HepG2 (cell line): ENCODE measurements at regions not wholly inside any gene's neighbourhood (a gene's known extent, or its start where the extent isn't known, plus 50 kb on each side); places are given as distances from the start of the nearest gene placed in this dataset.

Experiments
- DMAP1 ChIP-seq: IDR thresholded peaks from 2 replicates; pipeline ENCODE4 v1.6.1; 2016
- GABPB1 ChIP-seq: IDR thresholded peaks from 2 replicates; pipeline ENCODE4 v1.6.1; 2016; ENCODE audit warnings: mild to moderate bottlenecking, missing genetic modification reagents, moderate library complexity, missing compliant biosample characterization
- HDAC2 ChIP-seq: sonication (generic); formaldehyde crosslinking; IDR thresholded peaks from 2 replicates; pipeline ENCODE4 v1.4.0; 2020; ENCODE audit warnings: missing genetic modification reagents
- MATR3 ChIP-seq: sonication (generic); formaldehyde crosslinking; IDR thresholded peaks from 2 replicates; pipeline ENCODE4 v1.4.0; 2020; ENCODE audit warnings: missing genetic modification reagents
- NFIB ChIP-seq: sonication (generic); formaldehyde crosslinking; IDR thresholded peaks from 2 replicates; pipeline ENCODE4 v1.9.0; 2021; ENCODE audit warnings: missing genetic modification reagents, mild to moderate bottlenecking, borderline replicate concordance
- NONO ChIP-seq, 2 experiments: fragments of 450-650 bp in 1 of 2; sonication (generic) in 1 of 2; formaldehyde crosslinking in 1 of 2; IDR thresholded peaks in 1 of 2; conservative IDR thresholded peaks in 1 of 2; 2 replicates each; pipeline versions ENCODE4 v1.6.1 to v1.8.0; 2017 to 2022; ENCODE audit warnings: mild to moderate bottlenecking in 1 of 2, missing genetic modification reagents in 1 of 2, moderate library complexity in 1 of 2
- SOX6 ChIP-seq, 2 experiments: fragments of 450-650 bp in 1 of 2; sonication (generic) in 1 of 2; formaldehyde crosslinking in 1 of 2; IDR thresholded peaks; 2 replicates each; pipeline versions ENCODE4 v1.4.0 to v1.6.1; 2017 to 2020; ENCODE audit warnings: antibody characterized with exemption in 1 of 2, mild to moderate bottlenecking in 1 of 2, missing genetic modification reagents in 1 of 2
- TF ChIP-seq, protein P1 (sequence below): sonication (generic); formaldehyde crosslinking; IDR thresholded peaks from 2 replicates; pipeline ENCODE4 v1.4.0; 2020; ENCODE audit warnings: mild to moderate bottlenecking, missing genetic modification reagents
- TF ChIP-seq, protein P2 (sequence below): sonication (generic); formaldehyde crosslinking; IDR thresholded peaks from 2 replicates; pipeline ENCODE4 v1.4.0; 2020; ENCODE audit warnings: missing genetic modification reagents
- TF ChIP-seq, protein P3 (sequence below): sonication (generic); formaldehyde crosslinking; IDR thresholded peaks from 2 replicates; pipeline ENCODE4 v1.5.0; 2020; ENCODE audit warnings: missing genetic modification reagents
- TF ChIP-seq, protein P4 (sequence below): sonication (generic); formaldehyde crosslinking; IDR thresholded peaks from 2 replicates; pipeline ENCODE4 v1.8.0; 2022; ENCODE audit warnings: mild to moderate bottlenecking, missing genetic modification reagents

DNA sequence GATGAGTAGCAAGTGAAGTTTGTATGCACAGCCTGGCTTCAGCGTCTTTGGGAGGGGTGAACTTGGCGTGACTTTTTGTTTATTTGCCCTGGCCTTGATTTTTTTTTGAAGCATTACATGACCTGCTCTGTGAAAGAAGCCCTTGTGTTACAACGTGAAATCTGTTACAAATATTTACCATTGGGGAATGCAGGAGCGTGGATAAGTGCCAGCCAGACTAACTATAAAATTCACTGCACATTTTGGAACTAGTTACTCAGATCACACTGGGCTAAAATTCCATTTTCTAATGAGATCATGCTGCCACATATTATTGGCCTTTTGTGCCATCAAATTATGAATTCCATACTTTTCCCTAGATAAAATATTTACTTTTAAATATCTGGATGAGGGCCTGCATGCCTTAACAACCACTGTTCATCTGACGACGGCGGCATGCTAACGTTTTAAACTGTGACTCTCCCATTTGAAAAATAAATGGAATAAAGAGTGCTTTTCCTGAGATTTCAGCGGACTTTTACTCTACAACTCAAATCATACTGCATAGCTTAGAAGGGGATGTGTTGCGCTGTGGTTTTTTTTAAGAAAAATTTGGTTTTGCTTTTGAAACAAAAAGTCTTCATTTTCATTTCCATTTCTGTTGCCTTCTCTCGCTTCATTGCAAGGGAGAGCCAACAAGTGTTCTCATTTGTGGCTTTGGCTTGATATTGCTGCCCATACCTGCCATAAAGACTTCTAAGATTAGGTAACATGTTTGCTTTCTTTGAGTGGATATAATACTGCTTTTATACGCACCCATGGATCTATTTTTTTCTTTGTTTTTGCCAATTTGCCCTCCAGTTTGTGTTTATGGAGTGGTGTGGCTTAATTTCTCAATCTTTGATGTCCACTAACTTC lies 352.2 kb downstream of the TFEC start (continued):
- TF ChIP-seq NONO (IDR thresholded peaks at IDR 0.05), result no peak
- no peak for TF ChIP-seq NONO (CRISPR knock-in tag; conservative IDR thresholded peaks at IDR 0.05)
- TF ChIP-seq, protein P1, sequence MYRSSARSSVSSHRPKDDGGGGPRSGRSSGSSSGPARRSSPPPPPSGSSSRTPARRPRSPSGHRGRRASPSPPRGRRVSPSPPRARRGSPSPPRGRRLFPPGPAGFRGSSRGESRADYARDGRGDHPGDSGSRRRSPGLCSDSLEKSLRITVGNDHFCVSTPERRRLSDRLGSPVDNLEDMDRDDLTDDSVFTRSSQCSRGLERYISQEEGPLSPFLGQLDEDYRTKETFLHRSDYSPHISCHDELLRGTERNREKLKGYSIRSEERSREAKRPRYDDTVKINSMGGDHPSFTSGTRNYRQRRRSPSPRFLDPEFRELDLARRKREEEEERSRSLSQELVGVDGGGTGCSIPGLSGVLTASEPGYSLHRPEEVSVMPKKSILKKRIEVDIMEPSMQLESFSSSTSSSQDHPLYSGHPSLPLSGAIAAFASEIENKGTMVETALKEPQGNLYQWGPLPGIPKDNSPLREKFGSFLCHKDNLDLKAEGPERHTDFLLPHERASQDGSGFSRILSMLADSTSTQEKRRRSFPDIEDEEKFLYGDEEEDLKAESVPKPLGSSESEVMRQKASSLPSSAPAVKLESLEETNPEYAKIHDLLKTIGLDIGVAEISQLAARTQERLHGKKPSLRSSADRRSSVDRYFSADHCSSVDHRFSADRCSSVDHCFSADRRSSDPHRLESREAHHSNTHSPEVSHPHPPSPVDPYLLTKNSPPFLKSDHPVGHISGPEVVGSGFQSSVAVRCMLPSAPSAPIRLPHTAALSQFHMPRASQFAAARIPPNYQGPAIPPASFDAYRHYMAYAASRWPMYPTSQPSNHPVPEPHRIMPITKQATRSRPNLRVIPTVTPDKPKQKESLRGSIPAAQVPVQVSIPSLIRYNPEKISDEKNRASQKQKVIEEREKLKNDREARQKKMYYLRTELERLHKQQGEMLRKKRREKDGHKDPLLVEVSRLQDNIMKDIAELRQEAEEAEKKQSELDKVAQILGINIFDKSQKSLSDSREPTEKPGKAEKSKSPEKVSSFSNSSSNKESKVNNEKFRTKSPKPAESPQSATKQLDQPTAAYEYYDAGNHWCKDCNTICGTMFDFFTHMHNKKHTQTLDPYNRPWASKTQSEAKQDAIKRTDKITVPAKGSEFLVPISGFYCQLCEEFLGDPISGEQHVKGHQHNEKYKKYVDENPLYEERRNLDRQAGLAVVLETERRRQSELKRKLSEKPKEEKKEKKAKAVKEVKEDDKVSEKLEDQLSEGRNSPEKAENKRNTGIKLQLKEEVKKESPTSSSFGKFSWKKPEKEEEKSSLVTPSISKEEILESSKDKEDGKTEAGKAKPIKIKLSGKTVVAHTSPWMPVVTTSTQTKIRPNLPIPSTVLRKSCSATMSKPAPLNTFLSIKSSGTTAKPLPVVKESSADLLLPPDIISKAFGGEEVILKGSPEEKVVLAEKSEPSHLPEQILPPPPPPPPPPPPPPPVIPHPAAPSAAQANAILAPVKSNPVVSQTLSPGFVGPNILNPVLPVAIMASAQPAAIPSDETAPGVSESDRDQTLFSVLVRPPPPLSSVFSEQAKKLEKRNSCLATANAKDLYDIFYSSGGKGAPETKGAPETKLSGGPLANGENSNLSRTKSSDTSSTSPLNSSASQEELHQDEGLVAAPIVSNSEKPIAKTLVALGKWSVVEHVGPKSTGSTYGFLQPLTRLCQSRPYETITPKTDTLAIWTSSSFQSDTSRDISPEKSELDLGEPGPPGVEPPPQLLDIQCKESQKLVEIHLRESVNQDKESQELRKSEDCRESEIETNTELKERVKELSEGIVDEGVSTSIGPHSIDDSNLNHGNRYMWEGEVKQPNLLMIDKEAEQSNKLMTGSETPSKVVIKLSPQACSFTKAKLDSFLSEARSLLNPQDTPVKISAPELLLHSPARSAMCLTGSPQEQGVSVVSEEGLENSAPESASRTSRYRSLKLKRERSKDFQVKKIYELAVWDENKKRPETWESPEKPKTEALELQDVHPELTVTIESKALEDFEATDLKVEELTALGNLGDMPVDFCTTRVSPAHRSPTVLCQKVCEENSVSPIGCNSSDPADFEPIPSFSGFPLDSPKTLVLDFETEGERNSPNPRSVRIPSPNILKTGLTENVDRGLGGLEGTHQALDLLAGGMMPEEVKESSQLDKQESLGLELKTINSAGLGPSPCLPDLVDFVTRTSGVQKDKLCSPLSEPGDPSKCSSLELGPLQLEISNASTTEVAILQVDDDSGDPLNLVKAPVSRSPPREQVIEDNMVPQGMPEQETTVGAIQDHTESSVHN (CRISPR knock-in tag), result no peak
- TF ChIP-seq HDAC2 (CRISPR knock-in tag), result peak; percentile 77
- TF ChIP-seq NFIB (CRISPR knock-in tag), result no peak
- TF ChIP-seq, protein P2, sequence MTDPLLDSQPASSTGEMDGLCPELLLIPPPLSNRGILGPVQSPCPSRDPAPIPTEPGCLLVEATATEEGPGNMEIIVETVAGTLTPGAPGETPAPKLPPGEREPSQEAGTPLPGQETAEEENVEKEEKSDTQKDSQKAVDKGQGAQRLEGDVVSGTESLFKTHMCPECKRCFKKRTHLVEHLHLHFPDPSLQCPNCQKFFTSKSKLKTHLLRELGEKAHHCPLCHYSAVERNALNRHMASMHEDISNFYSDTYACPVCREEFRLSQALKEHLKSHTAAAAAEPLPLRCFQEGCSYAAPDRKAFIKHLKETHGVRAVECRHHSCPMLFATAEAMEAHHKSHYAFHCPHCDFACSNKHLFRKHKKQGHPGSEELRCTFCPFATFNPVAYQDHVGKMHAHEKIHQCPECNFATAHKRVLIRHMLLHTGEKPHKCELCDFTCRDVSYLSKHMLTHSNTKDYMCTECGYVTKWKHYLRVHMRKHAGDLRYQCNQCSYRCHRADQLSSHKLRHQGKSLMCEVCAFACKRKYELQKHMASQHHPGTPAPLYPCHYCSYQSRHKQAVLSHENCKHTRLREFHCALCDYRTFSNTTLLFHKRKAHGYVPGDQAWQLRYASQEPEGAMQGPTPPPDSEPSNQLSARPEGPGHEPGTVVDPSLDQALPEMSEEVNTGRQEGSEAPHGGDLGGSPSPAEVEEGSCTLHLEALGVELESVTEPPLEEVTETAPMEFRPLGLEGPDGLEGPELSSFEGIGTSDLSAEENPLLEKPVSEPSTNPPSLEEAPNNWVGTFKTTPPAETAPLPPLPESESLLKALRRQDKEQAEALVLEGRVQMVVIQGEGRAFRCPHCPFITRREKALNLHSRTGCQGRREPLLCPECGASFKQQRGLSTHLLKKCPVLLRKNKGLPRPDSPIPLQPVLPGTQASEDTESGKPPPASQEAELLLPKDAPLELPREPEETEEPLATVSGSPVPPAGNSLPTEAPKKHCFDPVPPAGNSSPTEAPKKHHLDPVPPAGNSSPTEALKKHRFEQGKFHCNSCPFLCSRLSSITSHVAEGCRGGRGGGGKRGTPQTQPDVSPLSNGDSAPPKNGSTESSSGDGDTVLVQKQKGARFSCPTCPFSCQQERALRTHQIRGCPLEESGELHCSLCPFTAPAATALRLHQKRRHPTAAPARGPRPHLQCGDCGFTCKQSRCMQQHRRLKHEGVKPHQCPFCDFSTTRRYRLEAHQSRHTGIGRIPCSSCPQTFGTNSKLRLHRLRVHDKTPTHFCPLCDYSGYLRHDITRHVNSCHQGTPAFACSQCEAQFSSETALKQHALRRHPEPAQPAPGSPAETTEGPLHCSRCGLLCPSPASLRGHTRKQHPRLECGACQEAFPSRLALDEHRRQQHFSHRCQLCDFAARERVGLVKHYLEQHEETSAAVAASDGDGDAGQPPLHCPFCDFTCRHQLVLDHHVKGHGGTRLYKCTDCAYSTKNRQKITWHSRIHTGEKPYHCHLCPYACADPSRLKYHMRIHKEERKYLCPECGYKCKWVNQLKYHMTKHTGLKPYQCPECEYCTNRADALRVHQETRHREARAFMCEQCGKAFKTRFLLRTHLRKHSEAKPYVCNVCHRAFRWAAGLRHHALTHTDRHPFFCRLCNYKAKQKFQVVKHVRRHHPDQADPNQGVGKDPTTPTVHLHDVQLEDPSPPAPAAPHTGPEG (CRISPR knock-in tag), result no peak
- TF ChIP-seq, protein P3, sequence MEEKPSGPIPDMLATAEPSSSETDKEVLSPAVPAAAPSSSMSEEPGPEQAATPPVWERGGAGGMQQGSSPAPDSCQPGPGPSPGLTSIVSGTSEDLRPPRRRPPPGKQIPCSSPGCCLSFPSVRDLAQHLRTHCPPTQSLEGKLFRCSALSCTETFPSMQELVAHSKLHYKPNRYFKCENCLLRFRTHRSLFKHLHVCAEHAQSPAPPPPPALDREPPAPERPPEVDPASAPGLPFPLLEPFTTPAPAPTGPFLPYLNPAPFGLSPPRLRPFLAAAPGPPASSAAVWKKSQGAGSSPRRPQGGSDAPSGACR (CRISPR knock-in tag), result 0 out of 2 replicates have a peak, but pooled peaks have one; percentile 33
- TF ChIP-seq GABPB1 (CRISPR knock-in tag), result no peak
- TF ChIP-seq MATR3 (CRISPR knock-in tag), result no peak
- TF ChIP-seq DMAP1 (CRISPR knock-in tag), result no peak
- TF ChIP-seq, protein P4, sequence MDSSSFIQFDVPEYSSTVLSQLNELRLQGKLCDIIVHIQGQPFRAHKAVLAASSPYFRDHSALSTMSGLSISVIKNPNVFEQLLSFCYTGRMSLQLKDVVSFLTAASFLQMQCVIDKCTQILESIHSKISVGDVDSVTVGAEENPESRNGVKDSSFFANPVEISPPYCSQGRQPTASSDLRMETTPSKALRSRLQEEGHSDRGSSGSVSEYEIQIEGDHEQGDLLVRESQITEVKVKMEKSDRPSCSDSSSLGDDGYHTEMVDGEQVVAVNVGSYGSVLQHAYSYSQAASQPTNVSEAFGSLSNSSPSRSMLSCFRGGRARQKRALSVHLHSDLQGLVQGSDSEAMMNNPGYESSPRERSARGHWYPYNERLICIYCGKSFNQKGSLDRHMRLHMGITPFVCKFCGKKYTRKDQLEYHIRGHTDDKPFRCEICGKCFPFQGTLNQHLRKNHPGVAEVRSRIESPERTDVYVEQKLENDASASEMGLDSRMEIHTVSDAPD (CRISPR knock-in tag), result no peak
- TF ChIP-seq SOX6 (IDR thresholded peaks at IDR 0.05), result no peak
- TF ChIP-seq SOX6 (CRISPR knock-in tag; IDR thresholded peaks at IDR 0.05), result peak; percentile 78
